CD4-positive, alpha-beta T cell treated with Interleukin-17A for 4 hours (primary cell): ENCODE measurements at regions not wholly inside any gene's neighbourhood (a gene's known extent, or its start where the extent isn't known, plus 50 kb on each side); places are given as distances from the start of the nearest gene placed in this dataset.
"Not testable (repeated sequence)": the region's sequence is repeated elsewhere in the genome, so short reads cannot be mapped to it uniquely, and the experiment has no call there.

Experiments used
- DNase-seq: peaks from one replicate; pipeline ENCODE4 v3.0.0-alpha.2; 2020; ENCODE audit warnings: mixed read lengths

- DNase-seq = no peak
These were observed 87.9 kb upstream of the MSTN start for GRCh38 chr2:190150413-190150812.

DNA sequence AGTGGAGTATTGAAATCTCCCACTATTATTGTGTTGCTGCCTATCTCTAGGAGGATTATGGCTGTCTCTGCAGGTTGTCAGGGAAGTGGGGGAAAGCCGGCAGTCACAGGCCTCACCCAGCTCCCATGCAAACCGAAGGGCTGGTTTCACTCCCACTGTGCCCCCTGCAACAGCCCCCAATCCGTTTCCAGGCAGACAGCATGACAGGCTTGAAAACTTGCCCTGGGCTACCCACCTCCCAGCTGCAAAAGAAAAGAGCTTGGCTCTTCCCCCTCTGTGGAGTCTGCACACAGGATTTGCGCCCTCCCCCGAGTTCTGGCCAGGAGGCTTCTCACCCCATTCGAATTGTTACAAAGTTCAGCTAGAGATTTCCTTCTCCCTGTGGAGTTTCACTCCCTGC is 87.4 kb upstream of the MSTN start:
- no peak for DNase-seq

- no peak for DNase-seq
These were observed 86.7 kb upstream of the MSTN start for GRCh38 chr2:190149200-190149599.

DNA sequence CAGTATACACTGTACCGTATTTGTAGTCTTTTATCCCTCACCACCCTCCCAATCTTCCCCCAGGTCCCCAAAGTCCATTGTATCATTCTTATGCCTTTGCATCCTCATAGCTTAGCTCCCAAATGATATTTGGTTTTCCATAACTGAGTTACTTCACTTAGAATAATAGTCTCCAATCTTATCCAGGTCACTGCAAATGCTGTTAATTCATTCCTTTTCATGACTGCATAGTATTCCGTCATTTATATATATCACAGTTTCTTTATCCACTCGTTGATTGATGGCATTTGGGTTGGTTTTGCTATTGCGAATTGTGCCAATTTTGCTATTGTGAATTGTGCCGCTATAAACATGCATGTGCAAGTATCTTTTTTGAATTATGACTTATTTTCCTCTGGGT is 83.6 kb upstream of the MSTN start:
- not testable (repeated sequence) for DNase-seq

GRCh38 chr2:190140474-190140873 is 77.9 kb upstream of the MSTN start:
- not testable (repeated sequence) for DNase-seq

DNA sequence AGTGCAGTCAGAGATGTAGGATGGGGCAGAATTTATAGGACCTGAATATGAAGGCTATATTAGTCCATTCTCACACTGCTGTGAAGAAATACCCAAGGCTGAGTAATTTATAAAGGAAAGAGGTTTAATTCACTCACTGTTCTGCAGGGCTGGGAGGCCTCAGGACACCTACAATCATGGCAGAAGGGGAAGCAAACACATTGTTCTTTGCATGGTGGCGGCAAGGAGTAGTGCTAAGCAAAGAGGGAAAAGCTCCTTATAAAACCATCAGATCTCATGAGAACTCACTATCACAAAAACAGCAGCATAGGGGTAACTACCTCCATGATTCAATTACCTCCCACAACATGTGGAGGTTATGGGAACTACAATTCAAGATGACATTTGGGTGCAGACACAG is 76.8 kb upstream of the MSTN start:
- DNase-seq = no peak

DNA sequence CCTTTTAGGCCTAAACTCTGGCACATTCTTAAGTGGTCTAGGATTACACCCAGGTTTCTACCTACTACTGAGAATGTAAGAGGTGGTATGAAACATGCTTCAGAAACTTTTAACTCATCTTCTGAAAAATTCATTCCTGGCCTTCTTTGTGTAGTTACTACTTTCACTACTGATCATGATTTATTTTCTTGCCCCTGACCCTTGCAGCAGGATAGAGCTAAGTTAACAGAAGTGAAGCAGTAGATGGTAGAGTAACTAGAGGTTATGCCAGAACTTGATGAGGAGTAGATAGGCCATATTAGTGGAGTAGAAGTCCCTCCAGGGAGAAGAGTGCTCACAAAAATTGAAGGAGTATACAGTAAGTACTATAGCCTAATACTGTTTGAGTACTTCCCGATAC is 75.5 kb upstream of the MSTN start:
- no peak for DNase-seq

DNA sequence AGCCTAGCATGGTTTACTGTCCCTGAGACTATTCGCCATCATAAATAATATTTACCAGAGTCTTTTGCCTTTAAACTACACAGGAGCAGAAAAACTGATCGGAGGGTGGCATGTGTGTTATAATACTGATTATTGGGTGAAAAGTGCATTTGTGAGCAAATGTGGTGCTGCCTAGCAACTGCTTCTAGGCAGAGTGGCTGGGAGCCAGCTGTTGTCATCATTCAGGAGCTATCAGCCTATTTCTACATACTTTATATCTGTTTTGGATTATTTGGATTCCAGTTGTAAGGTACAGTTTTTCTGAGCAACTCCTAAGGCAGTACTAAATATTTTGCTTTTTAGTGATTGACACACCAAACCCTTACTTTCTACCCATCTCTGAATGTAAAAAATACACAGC is 75.0 kb upstream of the MSTN start:
- DNase-seq = no peak

DNA sequence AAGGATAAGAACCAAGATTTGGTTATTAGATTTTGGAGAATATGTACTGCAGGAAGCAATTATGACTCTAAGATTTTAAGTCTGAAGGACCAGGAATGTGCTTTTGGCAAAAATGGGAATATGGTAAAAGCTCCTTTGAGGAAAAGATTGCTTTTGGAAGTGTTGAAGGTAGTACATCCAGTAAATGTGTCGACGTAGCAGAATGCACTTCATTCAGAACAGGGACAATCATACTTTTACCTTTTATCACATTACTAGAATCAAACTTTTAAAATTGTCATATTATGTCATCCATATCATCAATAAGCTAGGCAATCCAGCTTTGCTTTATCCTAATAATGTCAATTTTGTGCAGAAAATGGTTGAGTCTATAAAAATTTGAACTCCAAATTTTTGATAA is 74.3 kb upstream of the MSTN start:
- DNase-seq = no peak

DNA sequence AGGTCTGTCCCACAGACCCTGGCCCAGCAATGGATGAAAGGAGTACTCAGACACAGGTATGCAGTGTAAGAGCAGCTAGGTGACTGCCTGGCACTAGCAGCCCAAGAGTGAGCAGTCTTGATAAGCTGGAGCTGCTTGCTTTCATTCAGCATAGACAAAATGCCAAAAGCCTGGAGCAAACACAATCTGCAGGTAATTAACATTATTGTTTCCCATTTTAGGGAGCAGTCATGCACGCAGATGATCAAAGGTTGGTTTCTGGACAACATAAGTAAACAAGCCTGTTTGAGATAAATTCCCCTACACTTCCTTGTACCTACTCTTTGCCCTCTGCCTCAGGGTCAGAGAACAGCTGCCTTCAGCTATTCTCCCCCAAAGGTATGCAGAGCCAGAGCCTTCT is 73.7 kb upstream of the MSTN start:
- DNase-seq = no peak

- no peak for DNase-seq
These were observed 67.1 kb upstream of the MSTN start for GRCh38 chr2:190129421-190130199.

- no peak for DNase-seq
These were observed 65.1 kb upstream of the MSTN start for GRCh38 chr2:190127651-190128050.

DNA sequence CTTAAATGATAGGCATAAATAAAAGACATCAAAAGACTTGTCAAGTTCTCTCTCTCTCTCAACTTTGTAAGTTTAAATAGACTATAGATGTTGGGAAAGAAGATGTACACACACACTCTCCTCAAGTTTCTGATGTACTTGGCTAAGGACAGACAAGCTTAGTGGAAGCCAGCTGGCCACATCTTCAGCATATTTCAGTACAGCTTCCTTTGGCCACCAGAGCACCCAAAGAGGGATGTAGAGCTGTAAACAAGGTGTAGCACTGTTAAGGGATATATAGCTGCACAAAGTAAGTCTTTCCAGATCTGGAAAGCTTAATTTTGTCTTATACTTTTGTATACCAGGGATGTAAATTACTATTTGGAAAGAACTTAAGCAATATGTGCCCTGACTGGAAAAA is 64.3 kb upstream of the MSTN start:
- DNase-seq = no peak

- DNase-seq = no peak
These were observed 61.4 kb upstream of the MSTN start for GRCh38 chr2:190123956-190124355.

GRCh38 chr2:190121971-190122370 is 59.4 kb upstream of the MSTN start:
- no peak for DNase-seq

- no peak for DNase-seq
These were observed 58.8 kb upstream of the MSTN start for GRCh38 chr2:190121305-190121704.

GRCh38 chr2:190119923-190120590 is 57.5 kb upstream of the MSTN start:
- peak; percentile 5 for DNase-seq

DNA sequence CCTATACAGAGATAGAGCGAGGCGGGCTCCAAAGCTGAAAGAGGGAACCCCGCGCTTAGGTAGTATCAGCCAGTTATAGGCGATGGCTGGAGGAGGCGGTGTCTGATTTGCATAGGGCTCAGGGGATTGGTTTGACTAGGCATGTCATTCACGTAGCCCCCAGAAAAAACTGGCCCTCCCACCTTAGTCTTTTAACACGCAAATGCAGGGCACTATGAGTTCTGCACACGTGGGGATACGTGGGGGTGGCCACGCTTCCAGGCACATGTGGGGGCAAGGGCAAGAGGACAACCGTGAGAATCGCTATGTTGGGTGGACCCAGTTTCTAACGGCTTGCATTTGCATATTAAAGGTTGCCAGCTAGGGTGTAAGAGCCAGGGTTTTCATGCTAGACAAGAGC is 56.7 kb upstream of the MSTN start:
- peak; percentile 32 for DNase-seq

- no peak for DNase-seq
These were observed 54.8 kb upstream of the MSTN start for GRCh38 chr2:190117305-190117704.

DNA sequence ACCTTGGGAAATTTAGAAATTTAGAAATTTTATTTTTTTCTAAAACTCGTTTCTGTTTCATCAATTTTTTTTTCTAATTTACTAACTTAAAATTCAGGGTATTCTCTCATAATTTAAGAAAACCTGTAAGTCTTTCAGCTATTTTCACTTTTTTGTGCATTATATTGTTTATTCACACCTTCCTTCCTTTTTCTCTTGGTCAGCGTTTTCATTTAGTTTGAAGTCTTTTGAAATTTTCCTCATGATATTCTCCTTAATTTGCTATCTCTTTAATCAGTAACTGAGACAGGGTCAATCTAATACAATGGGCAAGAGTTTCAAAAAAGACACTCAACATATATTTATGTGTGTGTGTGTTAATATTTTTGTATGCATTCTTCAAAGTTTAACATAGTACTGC is 50.5 kb upstream of the MSTN start:
- DNase-seq = no peak
